GM18519 (cell line): ENCODE measurements at regions not wholly inside any gene's neighbourhood (a gene's known extent, or its start where the extent isn't known, plus 50 kb on each side); places are given as distances from the start of the nearest gene placed in this dataset.
A peak's percentile ranks its signal among the peaks of the same experiment; 100 is the strongest.

Source experiments
- ATAC-seq: cut with Tn5 transposase; IDR thresholded peaks from one replicate; pipeline ENCODE4 v1.9.1; 2021; ENCODE audit warnings: mild to moderate bottlenecking, moderate library complexity; ENCODE audit not compliant: unreplicated experiment, low FRiP score

DNA sequence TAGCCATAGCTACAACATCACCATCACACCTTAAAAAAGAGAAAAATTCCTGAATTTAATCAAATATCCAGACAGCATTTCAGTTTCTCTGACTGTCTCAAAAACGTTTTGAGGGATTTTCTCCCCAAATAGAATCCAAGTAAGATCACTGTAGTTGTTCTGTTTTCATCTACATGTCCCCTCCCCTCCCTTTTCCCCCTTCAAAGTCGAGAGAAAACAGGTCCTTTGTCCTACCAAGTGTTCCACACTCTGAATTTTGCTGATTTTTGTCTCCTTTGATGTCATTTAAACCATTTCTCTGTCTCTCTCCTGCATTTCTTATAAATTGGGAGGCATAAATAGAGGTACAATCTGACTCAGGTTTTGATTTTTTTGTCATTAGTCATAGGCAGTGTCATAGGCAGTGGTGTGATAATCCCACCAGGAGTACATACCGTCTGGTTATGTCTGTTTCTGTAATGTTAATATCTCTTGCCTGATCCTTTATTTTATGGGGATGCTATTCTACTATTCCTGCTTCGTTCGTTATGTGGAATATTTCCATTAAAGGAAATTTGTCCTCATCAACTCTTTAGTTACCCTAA, 348.6 kb downstream of the PTTG2 start:
- ATAC-seq: no peak

DNA sequence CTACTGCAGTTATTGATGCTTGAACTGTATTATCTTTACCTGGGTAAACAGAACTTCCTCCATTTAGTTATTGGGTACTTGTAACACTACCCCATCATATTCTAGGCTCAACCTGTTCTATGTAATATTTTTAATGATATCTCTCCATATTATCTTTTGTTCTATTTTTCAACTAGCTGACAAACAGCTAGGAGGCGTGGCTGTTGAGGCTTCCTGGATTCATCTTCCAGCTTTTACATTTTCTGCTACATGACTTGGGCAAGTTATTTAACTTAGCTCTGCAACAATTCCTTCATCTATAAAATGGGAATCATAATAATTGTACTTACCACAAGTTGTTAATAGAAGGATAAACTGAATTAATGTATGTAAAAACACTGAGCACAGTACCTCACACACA, 349.3 kb downstream of the PTTG2 start:
- no peak for ATAC-seq

DNA sequence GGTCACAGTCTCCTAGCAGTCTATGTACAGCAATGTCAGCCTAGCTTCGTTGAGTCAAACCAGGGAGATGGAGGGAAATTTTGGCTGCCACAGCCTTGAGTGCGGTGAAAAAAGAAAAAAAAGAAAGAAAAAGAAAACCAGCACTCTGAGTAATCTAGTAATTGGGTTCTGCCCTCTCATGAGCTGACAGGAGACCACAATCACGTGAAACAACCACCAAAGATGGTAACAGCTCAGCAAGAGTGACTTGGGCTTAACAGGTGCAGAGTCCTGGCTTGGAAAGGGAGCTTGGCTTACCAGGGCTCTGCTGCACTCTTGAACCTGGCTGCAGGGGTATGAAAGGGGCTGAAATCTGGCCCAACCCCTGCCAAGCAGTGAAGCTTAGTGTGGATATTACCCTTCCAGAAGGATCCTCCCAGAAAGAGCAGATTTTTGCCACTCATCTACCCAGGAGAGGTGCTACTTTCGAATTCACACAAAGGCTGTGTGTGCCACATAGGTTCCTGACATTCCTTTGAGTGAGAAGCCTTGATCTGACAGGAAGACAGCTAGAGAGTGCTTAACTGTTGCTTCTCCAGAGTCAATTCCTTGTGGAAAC, 350.3 kb downstream of the PTTG2 start:
- peak; percentile 83 for ATAC-seq

DNA sequence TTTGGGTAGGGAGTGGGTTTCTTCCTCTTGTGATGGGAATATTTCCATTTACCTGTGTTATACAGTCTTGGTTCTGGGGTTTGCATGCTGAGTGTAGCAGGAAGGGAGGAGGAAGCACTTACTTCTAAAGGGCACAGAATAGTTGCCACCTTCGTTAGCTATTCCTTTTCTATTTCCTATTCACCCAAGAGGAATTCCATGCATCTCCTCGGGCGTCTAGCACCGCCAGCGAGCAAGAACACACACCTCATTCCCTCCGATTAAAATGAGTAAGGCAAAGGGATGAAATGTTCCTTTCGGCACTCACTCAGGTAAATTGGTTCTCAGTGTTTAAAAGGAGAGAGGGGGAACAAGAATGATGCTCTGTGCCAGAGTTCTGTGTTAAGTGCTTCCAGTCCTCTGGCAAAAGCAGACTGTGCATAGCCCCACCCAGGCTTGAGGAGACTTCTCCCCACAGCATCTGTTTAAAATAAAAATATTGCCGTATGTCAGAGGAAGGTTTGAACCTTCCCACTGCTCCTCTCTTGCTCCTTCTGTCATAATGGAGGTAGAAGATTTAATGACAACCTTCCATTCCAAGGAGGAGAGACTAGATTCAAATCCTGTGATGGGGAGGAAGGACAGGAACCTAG, 351.4 kb downstream of the PTTG2 start:
- no peak for ATAC-seq

DNA sequence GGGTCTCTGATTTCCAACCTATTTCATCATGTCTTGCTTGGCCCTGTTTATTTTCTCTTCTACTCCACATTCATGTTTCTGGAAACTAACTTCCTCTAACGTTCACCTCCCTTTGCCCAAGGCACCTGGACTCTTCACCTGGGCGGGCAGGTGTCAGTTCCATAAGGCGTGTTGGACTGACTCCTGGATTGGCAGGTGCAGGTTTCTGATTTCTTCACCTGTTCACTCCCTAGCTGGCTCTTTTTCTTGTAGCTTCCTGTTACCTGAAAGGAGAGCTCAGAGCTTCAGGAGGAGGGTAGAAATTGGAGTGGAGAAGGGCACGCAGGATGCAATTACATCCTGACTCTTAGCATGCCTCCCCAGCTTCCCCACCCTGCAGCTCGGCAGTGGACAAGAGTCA, 350.8 kb upstream of the KLF3 start:
- ATAC-seq: no peak

DNA sequence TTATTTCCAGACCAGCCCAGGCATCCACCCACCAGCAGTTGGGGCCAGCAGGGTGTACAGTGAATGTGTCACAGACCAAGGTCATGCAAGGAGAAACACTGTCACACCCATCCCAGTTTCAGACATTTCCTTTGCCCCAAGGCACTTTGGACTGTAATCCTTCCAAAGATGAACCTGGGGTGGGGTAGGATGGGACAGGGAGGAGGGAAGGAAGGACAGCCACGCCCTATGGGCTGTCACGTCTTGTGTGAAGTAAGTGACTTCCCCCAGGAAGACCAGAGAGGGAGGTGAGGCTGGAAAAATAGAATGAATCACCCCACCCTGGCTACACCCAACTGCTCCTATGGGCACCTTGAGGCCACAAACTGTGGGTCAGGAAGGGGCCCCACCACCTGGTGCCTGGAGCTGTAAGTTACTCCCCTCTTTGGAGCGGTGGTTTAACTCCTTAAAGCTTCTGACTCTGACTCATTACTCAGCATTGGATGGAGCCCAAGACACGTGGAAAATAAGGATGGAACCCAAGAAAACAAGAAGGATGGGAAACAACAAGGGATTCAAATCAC, 349.9 kb upstream of the KLF3 start:
- no peak for ATAC-seq

DNA sequence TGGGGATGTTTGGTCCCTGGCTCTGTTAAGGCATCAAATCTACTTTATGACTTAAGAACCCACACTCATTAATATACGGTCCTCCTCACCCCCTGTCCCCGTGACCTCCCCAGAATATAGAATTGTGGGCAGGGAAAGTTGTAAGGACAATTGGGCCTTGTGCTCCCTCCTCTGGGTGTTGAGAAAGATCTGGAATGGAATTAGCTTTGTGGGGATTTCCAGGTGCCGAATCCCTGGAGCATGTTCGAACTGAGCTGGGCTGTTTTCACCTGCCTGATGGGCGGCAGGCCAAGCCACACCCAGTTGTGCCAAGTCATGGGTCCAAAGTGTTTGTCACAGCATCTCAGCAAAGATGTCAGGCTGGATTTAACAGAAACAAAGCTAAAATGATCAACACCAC, 349.3 kb upstream of the KLF3 start:
- no peak for ATAC-seq

DNA sequence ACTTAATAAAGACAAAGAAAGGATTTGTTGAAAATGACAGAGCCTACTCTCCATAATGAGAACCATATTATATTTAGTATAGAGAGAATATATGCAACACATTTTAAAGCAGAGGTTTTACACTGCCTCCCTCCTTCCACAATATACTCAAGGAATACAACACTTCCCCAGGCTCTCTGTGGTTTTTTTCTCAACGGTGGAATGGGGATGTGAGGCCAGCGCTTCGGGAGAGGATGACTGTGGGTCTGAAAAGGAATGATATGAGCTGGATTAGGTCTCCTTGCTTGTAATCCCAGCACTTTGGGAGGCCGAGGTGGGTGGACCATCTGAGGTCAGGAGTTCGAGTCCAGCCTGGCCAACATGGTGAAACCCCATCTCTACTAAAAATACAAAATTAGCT, 348.7 kb upstream of the KLF3 start:
- ATAC-seq: no peak

DNA sequence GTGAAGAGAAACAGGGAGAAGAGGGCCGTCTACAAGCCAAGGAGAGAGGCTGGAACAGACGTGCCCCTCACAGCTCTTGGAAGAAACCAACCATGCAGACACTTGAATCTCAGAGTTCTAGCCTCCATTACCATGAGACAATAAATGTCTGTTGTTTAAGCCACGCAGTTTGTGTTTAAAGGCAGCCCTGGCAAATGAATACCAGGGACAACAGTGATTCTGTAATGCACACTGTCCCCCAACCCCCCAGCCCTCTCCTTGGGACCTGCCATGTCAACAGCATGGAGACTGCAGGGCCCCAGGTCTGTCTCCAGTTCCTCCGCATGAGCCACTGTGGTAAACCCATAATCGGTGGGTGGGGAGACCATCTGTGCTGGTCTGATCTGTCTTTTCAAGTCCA, 348.0 kb upstream of the KLF3 start:
- ATAC-seq: no peak

DNA sequence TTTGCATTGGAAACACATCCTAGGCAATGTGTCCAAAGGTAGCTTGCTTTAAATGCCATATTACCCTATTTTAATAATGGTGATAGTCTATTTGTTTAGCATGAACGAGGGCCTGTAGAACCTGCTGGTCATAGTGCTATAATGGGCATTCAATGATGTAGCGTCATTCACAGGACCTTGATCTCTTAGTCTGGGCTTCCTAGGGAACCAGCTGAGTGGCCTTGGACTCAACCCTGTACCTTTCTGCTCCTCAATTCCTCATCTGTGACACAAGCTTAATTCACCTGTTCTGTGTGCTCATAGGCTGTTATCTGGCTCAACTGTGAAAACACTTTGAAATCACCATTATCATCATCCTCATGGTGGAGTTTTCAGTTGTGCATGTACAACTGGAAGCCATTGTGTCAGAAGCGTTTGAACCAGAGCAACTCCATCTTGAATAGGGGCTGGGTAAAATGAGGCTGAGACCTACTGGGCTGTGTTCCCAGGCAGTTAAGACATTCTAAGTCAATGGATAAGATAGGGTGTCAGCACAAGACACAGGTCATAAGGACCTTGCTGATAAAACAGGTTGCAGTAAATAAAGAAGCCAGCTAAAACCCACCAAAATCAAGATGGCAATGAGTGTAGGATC, 346.8 kb upstream of the KLF3 start:
- no peak for ATAC-seq

DNA sequence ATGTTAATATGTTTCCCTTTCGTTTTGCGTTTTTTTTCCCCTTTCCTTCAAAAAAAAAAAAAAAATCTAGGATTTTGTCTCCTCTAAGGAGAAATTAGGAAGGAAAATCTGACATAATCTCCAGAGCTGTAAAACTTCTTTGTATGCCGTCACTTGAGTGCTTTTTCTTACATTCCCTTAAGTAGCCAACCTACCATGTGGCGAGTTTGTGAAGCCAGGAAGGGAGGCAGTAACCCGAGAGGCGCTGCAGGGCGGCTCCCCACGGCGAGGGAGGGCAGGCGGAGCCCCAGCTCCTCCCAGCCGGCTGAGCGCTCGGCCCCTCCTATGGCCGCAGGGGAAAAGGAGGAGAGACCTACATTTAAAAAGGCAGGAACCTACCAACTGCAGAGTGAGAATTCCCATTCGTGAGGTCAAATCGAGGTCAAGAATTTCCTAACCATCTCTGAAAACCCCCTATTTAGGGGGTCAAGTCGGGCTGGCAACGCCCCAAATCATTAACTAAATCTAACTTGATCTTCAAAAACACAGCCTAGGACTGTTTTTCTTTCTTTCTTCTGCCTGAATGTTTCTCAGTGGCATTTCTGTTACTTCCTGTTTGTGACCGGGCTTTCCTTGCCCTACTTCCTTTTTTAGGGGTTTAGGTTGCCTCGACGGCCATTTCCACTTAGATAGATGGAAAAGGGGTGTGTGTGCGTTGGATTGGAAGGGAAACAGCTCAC, 345.1 kb upstream of the KLF3 start:
- peak; percentile 64 for ATAC-seq

DNA sequence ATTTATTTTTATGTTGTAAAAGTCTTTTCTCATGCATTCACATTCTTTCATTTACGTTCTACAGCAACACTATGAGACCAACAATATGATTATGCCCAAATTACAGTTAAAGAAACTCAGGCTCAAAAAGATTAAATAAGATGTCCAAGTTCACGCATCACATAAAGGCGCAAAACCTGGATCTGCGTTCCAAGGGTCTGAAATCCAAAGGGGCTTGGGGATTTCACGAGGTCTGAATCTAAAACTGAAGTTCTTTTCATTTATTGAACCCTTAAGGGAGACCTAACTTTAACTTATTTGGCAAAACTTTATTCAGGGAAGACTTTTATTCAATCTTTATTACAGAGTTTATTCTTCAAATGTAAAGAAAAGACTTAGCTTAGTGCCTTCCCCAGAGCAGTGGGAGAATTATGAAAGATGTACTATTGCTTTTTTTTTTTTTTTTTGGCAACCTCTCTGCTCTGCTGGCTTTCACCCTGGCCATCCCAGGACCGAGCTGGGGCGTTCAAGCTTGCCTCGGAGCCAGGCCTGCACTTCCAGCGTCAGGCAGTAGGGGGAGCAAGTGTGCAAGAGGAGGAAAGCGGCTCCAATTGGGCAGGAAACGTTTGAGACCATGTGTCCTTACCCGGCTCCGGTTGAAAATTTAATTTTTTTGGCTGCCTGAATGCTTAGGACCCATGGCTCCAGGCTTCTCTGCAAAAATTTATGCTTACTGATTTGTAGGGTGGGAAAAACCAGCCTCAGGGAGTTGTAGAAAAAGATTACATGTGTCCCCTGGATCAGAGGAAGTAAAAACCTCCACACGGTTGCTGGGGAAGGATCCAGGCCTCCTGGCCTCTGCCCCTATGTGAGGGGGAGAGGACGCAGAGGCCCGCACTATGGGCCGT, 344.3 kb upstream of the KLF3 start:
- ATAC-seq: no peak

DNA sequence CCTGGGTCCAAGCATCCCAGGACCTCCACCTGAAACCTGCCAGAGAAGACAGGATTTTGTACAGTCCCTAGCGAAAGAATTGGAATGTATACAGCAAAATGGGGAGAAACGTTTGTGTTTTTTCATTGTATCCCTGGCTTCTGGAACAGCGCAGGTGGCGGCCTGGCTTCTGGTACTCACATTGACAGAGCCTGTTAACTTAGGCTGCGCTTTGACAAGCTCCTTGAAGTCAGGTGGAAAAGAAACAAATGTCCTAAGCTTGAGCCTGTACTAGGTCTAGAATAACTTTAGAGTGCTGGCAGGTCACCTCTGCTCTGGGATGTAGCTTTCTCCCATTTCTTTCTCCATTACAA, 343.7 kb upstream of the KLF3 start:
- ATAC-seq: no peak

DNA sequence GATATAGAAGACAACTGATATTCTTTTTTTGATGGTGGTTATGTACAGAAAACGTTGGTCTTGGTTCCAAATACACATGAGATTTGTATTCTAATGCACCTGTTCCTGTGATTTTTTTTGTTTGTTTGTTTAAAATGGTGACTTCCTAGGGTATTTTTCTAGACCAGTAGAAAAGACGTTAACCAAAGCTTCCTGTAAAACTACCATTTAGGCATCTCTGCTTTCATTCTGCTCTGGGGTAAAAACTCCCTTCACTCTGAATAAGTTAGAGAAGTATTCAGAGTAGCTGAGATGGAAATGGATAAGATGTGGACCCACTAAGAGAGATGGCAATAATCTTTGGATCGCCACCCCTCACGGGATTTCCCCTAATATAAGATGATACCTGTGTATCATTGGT, 343.2 kb upstream of the KLF3 start:
- ATAC-seq: no peak

DNA sequence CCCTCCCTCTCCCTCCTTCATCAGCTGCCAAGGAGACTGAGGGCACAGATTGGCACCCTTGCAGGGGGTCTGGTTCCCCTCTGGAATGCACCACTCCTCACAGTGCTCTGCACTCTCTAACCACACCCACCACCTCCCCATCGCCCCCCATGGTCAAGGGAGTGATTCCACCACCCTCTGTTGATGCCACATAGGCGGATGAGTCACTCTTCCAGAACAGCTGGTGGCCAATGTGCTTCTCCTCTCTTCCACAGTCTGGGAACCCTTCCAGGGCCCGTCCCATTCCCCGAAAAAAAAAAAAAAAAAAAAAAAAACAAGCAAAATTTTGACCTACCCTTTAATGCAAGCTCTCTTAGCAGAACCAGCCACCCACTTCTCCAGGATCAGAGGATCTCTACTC, 341.3 kb upstream of the KLF3 start:
- no peak for ATAC-seq

DNA sequence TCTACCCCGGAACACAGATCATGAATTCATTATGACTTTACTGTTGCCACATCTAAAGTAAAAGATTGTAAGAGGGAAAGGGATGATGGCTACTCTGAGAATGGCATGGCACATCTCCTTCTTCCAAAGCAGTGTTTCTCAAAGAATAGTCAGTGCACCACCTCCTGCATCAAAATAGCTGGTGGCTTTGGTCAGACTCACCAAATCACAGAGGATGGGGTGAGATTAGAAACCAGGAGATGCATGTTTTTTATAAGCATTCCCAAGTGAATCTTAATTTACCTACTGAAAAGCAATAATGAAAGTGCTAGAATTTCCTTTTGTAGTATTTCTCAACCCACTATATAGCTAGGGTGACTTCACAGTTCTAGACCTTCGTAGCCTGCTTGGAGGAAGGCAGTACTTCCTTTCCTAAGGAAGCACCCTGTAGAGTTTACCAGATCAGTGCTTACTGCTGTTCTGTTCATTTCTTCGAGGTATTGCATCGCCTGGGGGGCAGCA, 340.8 kb upstream of the KLF3 start:
- ATAC-seq: no peak

DNA sequence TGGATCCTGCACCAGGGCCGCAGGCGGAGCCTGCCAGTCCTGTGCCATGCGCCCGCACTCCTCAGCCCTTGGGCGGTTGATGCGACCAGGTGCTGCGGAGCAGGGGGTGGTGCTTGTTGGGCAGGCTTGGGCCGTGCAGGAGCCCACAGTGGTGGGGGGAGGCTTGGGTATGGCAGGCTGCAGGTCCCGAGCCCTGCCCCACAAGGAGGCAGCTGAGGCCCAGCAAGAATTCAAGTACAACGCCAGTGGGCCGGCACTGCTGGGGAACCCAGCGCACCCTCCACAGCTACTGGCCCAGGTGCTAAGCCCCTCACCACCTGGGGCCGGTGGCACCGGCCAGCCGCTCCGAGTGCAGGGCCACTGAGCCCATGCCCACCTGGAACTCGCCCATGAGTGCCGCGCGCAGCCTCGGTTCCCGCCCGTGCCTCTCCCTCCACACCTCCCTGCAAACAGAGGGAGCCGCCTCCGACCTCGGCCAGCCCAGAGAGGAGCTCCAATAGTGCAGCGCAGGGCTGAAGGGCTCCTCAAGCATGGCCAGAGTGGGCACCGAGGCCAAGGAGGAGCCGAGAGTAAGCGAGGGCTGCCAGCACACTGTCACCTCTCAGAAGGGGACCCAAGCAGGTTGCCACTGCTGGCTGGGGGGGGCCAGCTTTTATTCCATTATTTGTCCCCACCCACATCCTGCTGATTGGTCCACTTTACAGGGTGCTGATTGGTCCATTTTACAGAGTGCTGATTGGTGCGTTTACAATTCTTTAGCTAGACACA, 339.0 kb upstream of the KLF3 start:
- no peak for ATAC-seq

DNA sequence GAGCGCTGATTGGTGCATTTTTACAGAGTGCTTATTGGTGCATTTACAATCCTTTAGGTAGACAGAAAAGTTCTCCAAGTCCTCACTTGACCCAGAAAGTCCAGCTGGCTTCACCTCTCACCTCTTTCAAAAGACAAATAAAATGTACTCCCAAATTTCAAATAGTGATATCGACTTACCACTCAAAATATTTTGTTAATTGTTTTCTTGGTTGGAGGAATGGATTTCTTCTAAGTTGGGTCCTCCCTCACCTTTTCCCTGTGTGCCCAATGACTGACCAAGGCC, 338.4 kb upstream of the KLF3 start:
- ATAC-seq: no peak

DNA sequence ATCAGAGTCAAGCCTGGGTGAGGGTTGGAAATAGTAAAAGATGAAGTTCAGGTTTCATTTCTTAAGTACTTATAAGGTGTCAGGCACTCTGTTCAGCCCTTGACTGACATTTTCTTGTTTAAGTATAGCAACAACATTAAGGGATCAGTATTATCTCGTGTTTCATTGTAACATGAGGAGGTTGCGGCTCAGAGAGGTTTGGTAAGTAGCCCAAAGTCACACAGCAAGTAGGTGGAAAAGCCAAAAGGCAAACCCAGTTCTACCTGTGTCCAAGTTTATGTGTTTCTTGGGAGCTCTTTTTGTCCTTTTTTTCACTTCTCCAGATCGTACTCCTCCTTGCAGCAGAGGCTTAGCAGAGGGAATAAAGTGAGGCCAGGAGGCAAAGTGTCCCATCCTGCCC, 337.5 kb upstream of the KLF3 start:
- no peak for ATAC-seq
